Brain microvascular endothelial cell (primary cell): ENCODE measurements at regions not wholly inside any gene's neighbourhood (a gene's known extent, or its start where the extent isn't known, plus 50 kb on each side); places are given as distances from the start of the nearest gene placed in this dataset.

ENCODE experiments used
- DNase-seq: peaks from one replicate; pipeline ENCODE4 v3.0.0-alpha.2; 2020
- H3K27ac ChIP-seq: fragments of 250-450 bp; sonication (Bioruptor Pico); 2 replicates; pipeline ENCODE4 v1.5.1; 2020; ENCODE audit warnings: mild to moderate bottlenecking, moderate library complexity
- H3K27me3 ChIP-seq: fragments of 250-450 bp; sonication (Bioruptor Pico); replicated peaks from 2 replicates; pipeline ENCODE4 v1.5.1; 2020; ENCODE audit warnings: mild to moderate bottlenecking
- H3K36me3 ChIP-seq: fragments of 250-450 bp; sonication (Bioruptor Pico); replicated peaks from 2 replicates; pipeline ENCODE4 v1.5.1; 2020; ENCODE audit warnings: mild to moderate bottlenecking
- H3K4me3 ChIP-seq: 2 replicates; pipeline ENCODE4 v1.5.1; 2011; ENCODE audit warnings: low read depth, mild to moderate bottlenecking, control low read depth, low read length, moderate library complexity
- in situ Hi-C: cut with HindIII; loops from 2 replicates; pipeline ENCODE4 v1.10.0; 2017; ENCODE audit warnings: low sequenced_read_pairs, low pct_ligation_motif_present
- TF ChIP-seq, protein P1 (sequence below): IDR thresholded peaks from 2 replicates; pipeline ENCODE4 v1.5.1; 2011; ENCODE audit warnings: low read depth, mild to moderate bottlenecking, moderate library complexity, low read length, control low read depth, inconsistent platforms; ENCODE audit errors: missing control alignments

- Histone ChIP-seq H3K27ac (no peak overlapping the region), H3K4me3 (no peak overlapping the region), H3K27me3 (no peaks in the 10 kb centered on the region), H3K36me3 (no peaks in the 10 kb centered on the region)
- in situ Hi-C loops = no loop called here
- no peak for DNase-seq
- TF ChIP-seq, protein P1, sequence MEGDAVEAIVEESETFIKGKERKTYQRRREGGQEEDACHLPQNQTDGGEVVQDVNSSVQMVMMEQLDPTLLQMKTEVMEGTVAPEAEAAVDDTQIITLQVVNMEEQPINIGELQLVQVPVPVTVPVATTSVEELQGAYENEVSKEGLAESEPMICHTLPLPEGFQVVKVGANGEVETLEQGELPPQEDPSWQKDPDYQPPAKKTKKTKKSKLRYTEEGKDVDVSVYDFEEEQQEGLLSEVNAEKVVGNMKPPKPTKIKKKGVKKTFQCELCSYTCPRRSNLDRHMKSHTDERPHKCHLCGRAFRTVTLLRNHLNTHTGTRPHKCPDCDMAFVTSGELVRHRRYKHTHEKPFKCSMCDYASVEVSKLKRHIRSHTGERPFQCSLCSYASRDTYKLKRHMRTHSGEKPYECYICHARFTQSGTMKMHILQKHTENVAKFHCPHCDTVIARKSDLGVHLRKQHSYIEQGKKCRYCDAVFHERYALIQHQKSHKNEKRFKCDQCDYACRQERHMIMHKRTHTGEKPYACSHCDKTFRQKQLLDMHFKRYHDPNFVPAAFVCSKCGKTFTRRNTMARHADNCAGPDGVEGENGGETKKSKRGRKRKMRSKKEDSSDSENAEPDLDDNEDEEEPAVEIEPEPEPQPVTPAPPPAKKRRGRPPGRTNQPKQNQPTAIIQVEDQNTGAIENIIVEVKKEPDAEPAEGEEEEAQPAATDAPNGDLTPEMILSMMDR = no peak
Observed at GRCh38 chr21:36232641-36233040, 76.0 kb downstream of the DOP1B start.

DNA sequence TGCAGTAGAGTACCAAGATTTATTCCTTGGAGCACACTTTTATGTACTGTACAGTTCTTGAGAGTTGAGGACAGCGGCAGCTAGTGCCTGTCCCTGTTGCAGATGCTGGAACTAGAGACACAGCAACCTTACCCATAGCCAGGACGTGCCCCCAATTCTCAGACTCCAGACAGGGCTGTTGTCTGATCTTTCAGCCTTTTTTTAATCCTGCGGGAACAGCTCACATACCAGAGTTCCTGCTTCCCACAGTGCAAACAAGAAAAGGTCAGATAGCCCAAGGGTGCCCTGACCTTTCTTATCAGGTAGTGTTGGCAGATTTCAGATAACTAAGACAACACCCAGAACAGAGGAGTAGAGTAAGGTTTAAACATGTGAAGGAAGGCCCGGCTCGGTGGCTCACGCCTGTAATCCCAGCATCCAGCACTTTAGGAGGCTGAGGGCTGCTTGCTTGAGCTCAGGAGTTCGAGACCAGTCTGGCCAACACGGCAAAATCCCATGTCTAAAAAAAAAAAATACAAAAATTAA is 78.5 kb downstream of the DOP1B start:
- Histone ChIP-seq H3K4me3 (no peak overlapping the region), H3K27me3 (no peaks in the 10 kb centered on the region), H3K36me3 (no peaks in the 10 kb centered on the region), H3K27ac (no peak overlapping the region)
- in situ Hi-C loops = no loop called here
- TF ChIP-seq, protein P1 = no peak
- DNase-seq = no peak

- TF ChIP-seq, protein P1 = no peak
- H3K27ac ChIP-seq = no peak overlapping the region
- DNase-seq = no peak
- H3K36me3 ChIP-seq = no peaks in the 10 kb centered on the region
- H3K4me3 ChIP-seq = no peak overlapping the region
- in situ Hi-C loops = no loop called here
- no peaks in the 10 kb centered on the region for H3K27me3 ChIP-seq
Observed at GRCh38 chr21:36236052-36236730, 79.6 kb downstream of the DOP1B start.

DNA sequence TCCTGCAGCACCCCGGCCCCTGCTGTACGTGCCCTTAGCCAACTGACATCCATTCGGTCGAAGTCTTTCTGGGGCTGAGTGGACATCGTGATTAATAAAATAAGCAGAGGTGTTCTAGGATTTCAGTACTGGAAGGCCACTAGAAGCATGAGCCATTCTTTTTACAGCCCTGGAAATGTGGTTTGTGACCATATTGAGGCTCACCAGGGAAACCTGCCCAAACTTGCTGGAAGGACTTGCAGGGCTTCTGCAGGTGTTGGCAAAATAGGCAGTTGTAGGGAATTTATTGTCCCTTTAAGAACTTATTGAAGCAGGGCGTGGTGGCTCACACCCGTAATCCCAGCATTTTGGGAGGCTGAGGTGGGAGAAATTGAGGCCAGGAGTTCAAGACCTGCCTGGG is 80.8 kb downstream of the DOP1B start:
- no peak for DNase-seq
- no peak overlapping the region for H3K27ac ChIP-seq
- in situ Hi-C loops = no loop called here
- H3K27me3 ChIP-seq = no peaks in the 10 kb centered on the region
- TF ChIP-seq, protein P1 = no peak
- H3K4me3 ChIP-seq = no peak overlapping the region
- H3K36me3 ChIP-seq = no peaks in the 10 kb centered on the region

DNA sequence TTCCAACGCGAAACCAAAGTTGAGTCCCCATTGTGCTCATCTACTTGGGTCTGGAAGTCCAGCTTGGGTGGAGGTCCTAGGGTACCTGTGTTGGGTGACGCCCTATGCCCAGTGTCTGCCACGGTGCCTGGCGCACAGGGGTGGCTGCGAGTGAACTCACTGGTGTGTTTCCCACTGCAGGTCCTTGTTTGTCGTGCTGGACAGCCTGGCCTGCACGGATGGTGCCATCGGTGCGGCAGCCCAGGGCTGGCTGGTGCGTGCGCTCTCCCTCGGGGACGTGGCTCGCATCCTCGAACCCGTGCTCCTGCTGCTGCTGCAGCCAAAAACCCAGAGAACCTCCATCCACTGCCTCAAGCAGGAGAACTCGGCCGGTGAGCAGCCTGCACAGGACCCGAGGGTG is 80.4 kb upstream of the MORC3 start:
- Histone ChIP-seq H3K4me3 (no peak overlapping the region), H3K36me3 (no peaks in the 10 kb centered on the region), H3K27me3 (no peaks in the 10 kb centered on the region), H3K27ac (no peak overlapping the region)
- DNase-seq = no peak
- TF ChIP-seq, protein P1 = no peak
- in situ Hi-C loops = no loop called here

DNA sequence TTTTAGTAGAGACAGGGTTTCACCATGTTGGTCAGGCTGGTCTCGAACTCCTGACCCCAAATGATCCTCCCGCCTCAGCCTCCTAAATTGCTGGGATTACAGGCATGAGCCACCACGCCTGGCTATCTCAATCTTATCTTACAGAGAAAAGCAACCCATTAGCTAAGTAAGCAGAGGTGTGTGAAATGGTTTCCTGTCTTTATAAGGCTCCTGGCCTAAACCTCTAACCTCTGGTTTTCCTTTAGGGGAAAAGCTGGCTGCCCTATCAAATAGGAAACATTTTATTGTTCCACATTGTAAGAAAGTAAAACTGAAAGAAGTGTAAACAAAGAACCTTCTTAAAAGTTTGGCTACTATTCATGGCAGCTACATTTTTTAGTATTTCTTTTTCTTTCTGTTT is 78.3 kb upstream of the MORC3 start:
- Histone ChIP-seq H3K36me3 (peaks cover 7% of the 10 kb centered on the region), H3K4me3 (no peak overlapping the region), H3K27me3 (no peaks in the 10 kb centered on the region), H3K27ac (no peak overlapping the region)
- TF ChIP-seq, protein P1 = no peak
- no peak for DNase-seq
- in situ Hi-C loops = no loop called here
